Neural cell (in vitro differentiated cells): ENCODE measurements at regions not wholly inside any gene's neighbourhood (a gene's known extent, or its start where the extent isn't known, plus 50 kb on each side); places are given as distances from the start of the nearest gene placed in this dataset.
A peak's percentile ranks its signal among the peaks of the same experiment; 100 is the strongest.

Experiments
- H2AFZ ChIP-seq: fragments of 200-600, 300-800 bp; sonication (generic), shearing (Covaris generic); 2 replicates; pipeline ENCODE4 v1.6.0; 2014; ENCODE audit warnings: low read depth, mild to moderate bottlenecking, antibody characterized with exemption, low read length, moderate library complexity
- H3F3A ChIP-seq: fragments of 200-600 bp; shearing (Covaris generic); 2 replicates; pipeline ENCODE4 v1.6.1; 2016; ENCODE audit warnings: mild to moderate bottlenecking, moderate library complexity, mixed read lengths, antibody characterized with exemption, low read length; ENCODE audit not compliant: insufficient read depth, poor library complexity, severe bottlenecking
- H3K27ac ChIP-seq: fragments of 200-600, 300-800 bp; sonication (generic), shearing (Covaris generic); 2 replicates; pipeline ENCODE4 v1.5.1; 2014; ENCODE audit warnings: mild to moderate bottlenecking, low read length, moderate library complexity
- H3K27me3 ChIP-seq: fragments of 300-800, 200-600 bp; sonication (generic), shearing (Covaris generic); 2 replicates; pipeline ENCODE4 v1.6.0; 2014; ENCODE audit warnings: mild to moderate bottlenecking, low read depth, low read length, moderate library complexity; ENCODE audit not compliant: insufficient read depth
- H3K36me3 ChIP-seq: fragments of 300-800, 200-600 bp; sonication (generic), shearing (Covaris generic); 2 replicates; pipeline ENCODE4 v1.5.1; 2014; ENCODE audit warnings: mild to moderate bottlenecking, antibody characterized with exemption, low read length, moderate library complexity; ENCODE audit not compliant: insufficient read depth
- H3K4me2 ChIP-seq: fragments of 300-800, 200-600 bp; sonication (generic), shearing (Covaris generic); 2 replicates; pipeline ENCODE4 v1.6.0; 2014; ENCODE audit warnings: mild to moderate bottlenecking, low read length
- H3K4me3 ChIP-seq: fragments of 300-800, 200-600 bp; sonication (generic), shearing (Covaris generic); 2 replicates; pipeline ENCODE4 v1.5.1; 2014; ENCODE audit warnings: mild to moderate bottlenecking, low read length, moderate library complexity
- H3K79me2 ChIP-seq: fragments of 200-600 bp; shearing (Covaris generic); replicated peaks from 2 replicates; pipeline ENCODE4 v1.6.0; 2014; ENCODE audit warnings: mild to moderate bottlenecking, low read length, moderate library complexity; ENCODE audit not compliant: insufficient read depth
- H3K9ac ChIP-seq: fragments of 300-800, 200-600 bp; sonication (generic), shearing (Covaris generic); 2 replicates; pipeline ENCODE4 v1.6.1; 2016; ENCODE audit warnings: mild to moderate bottlenecking, low read length, mixed read lengths
- H3K9me2 ChIP-seq: fragments of 200-600 bp; shearing (Covaris generic); 2 replicates; pipeline ENCODE4 v1.6.1; 2016; ENCODE audit warnings: mild to moderate bottlenecking, low read length, mixed read lengths; ENCODE audit not compliant: insufficient read depth
- H3K9me3 ChIP-seq: fragments of 200-600, 300-800 bp; sonication (generic), shearing (Covaris generic); 2 replicates; pipeline ENCODE4 v1.6.1; 2016; ENCODE audit warnings: mild to moderate bottlenecking, mixed run types, low read length, moderate library complexity, mixed read lengths
- H4K20me1 ChIP-seq: fragments of 200-600 bp; shearing (Covaris generic); 2 replicates; pipeline ENCODE4 v1.6.1; 2016; ENCODE audit warnings: mild to moderate bottlenecking, mixed run types; ENCODE audit not compliant: insufficient read depth
- EP300 ChIP-seq: fragments of 450-650 bp; conservative IDR thresholded peaks from 2 replicates; pipeline ENCODE4 v1.6.1; 2014; ENCODE audit warnings: antibody characterized with exemption, mild to moderate bottlenecking, moderate library complexity; ENCODE audit not compliant: poor library complexity, severe bottlenecking
- EZH2 ChIP-seq: fragments of 200-600, 300-800 bp; shearing (Covaris generic), sonication (generic); IDR thresholded peaks from 2 replicates; pipeline ENCODE4 v1.6.1; 2014; ENCODE audit warnings: antibody characterized with exemption, low read length, borderline replicate concordance, mild to moderate bottlenecking; ENCODE audit not compliant: insufficient read depth, poor library complexity, severe bottlenecking
- POLR2AphosphoS5 ChIP-seq: IDR thresholded peaks from 2 replicates; pipeline ENCODE4 v1.6.1; 2012
- RAD21 ChIP-seq: fragments of 450-650 bp; conservative IDR thresholded peaks from 2 replicates; pipeline ENCODE4 v1.6.1; 2014; ENCODE audit warnings: antibody characterized with exemption, mild to moderate bottlenecking, moderate library complexity
- TAF1 ChIP-seq: IDR thresholded peaks from 2 replicates; pipeline ENCODE4 v1.6.1; 2012; ENCODE audit warnings: low read depth
- TF ChIP-seq, protein P1 (sequence below): IDR thresholded peaks from 2 replicates; pipeline ENCODE4 v1.6.1; 2012; ENCODE audit warnings: borderline replicate concordance
- TF ChIP-seq, protein P2 (sequence below): fragments of 450-650 bp; IDR thresholded peaks from 2 replicates; pipeline ENCODE4 v1.5.1; 2014; ENCODE audit warnings: antibody characterized with exemption, mild to moderate bottlenecking, moderate library complexity; ENCODE audit not compliant: poor library complexity, severe bottlenecking

DNA sequence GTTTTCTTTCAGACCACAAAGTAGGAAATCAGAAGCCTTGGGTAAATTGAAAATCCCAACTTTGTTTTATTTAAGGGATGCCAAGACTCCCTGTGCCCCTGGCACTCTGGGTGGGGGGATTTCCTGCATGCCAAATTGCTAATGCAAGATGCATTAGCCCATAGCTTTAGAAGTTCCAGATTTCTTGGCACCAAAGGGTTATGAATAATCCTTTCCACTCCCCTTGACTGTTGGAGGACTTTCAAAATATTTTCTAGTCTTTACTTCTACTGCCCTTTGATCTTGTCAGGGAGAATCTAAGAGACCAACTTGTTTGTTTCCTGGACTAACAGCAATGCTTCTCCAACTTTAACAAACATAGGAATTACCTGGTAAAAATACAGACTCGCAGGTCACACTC lies 81.8 kb upstream of the TGIF1 start:
- Histone ChIP-seq H3K79me2 (no peaks in the 10 kb centered on the region), H3K27me3 (no peaks in the 10 kb centered on the region), H3K27ac (no peak overlapping the region), H2AFZ (no peak overlapping the region), H3K4me3 (no peak overlapping the region), H3K9me3 (no peaks in the 10 kb centered on the region), H3K36me3 (no peaks in the 10 kb centered on the region), H3K9me2 (no peaks in the 10 kb centered on the region), H3K4me2 (no peak overlapping the region), H3F3A (no peaks in the 10 kb centered on the region), H3K9ac (no peak overlapping the region), H4K20me1 (no peaks in the 10 kb centered on the region)
- TF ChIP-seq EZH2 (no peak), TAF1 (no peak), RAD21 (no peak)
- TF ChIP-seq, protein P1, sequence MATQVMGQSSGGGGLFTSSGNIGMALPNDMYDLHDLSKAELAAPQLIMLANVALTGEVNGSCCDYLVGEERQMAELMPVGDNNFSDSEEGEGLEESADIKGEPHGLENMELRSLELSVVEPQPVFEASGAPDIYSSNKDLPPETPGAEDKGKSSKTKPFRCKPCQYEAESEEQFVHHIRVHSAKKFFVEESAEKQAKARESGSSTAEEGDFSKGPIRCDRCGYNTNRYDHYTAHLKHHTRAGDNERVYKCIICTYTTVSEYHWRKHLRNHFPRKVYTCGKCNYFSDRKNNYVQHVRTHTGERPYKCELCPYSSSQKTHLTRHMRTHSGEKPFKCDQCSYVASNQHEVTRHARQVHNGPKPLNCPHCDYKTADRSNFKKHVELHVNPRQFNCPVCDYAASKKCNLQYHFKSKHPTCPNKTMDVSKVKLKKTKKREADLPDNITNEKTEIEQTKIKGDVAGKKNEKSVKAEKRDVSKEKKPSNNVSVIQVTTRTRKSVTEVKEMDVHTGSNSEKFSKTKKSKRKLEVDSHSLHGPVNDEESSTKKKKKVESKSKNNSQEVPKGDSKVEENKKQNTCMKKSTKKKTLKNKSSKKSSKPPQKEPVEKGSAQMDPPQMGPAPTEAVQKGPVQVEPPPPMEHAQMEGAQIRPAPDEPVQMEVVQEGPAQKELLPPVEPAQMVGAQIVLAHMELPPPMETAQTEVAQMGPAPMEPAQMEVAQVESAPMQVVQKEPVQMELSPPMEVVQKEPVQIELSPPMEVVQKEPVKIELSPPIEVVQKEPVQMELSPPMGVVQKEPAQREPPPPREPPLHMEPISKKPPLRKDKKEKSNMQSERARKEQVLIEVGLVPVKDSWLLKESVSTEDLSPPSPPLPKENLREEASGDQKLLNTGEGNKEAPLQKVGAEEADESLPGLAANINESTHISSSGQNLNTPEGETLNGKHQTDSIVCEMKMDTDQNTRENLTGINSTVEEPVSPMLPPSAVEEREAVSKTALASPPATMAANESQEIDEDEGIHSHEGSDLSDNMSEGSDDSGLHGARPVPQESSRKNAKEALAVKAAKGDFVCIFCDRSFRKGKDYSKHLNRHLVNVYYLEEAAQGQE, result no peak
- TF ChIP-seq, protein P2, sequence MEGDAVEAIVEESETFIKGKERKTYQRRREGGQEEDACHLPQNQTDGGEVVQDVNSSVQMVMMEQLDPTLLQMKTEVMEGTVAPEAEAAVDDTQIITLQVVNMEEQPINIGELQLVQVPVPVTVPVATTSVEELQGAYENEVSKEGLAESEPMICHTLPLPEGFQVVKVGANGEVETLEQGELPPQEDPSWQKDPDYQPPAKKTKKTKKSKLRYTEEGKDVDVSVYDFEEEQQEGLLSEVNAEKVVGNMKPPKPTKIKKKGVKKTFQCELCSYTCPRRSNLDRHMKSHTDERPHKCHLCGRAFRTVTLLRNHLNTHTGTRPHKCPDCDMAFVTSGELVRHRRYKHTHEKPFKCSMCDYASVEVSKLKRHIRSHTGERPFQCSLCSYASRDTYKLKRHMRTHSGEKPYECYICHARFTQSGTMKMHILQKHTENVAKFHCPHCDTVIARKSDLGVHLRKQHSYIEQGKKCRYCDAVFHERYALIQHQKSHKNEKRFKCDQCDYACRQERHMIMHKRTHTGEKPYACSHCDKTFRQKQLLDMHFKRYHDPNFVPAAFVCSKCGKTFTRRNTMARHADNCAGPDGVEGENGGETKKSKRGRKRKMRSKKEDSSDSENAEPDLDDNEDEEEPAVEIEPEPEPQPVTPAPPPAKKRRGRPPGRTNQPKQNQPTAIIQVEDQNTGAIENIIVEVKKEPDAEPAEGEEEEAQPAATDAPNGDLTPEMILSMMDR, result no peak

DNA sequence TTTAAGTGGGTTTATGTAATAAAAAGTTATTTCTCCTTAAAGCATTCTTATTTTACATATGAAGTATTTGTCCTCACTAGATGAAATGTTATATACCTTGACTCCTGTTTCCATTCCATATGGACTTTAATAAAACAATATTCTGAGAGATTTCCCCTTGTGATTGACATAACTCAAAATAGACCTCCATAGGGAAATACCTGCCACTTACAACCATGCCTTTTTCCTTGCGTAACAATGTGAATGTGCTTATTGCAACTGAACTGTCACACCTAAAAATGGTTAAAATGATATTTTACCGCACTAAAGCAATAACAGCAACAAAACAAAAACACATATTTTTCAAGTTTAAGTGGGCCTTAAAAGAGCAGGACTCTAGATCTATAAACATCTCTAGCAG lies 70.3 kb upstream of the TGIF1 start:
- H3K9me3 ChIP-seq, result no peaks in the 10 kb centered on the region
- no peaks in the 10 kb centered on the region for H3K79me2 ChIP-seq
- H4K20me1 ChIP-seq, result no peaks in the 10 kb centered on the region
- H3K9me2 ChIP-seq, result no peaks in the 10 kb centered on the region
- no peak overlapping the region for H3K4me3 ChIP-seq
- no peaks in the 10 kb centered on the region for H3K36me3 ChIP-seq
- H3K27me3 ChIP-seq, result no peaks in the 10 kb centered on the region
- peak; percentile 21 for TF ChIP-seq POLR2AphosphoS5
- TF ChIP-seq, protein P1, result no peak
- peak; percentile 51 for TF ChIP-seq EP300
- no peak for TF ChIP-seq EZH2
- no peak overlapping the region for H2AFZ ChIP-seq
- no peak overlapping the region for H3K4me2 ChIP-seq
- no peak overlapping the region for H3K9ac ChIP-seq
- no peak overlapping the region for H3K27ac ChIP-seq
- H3F3A ChIP-seq, result no peaks in the 10 kb centered on the region
